22Rv1 (cell line): ENCODE measurements at regions not wholly inside any gene's neighbourhood (a gene's known extent, or its start where the extent isn't known, plus 50 kb on each side); places are given as distances from the start of the nearest gene placed in this dataset.
"Not testable (repeated sequence)": the region's sequence is repeated elsewhere in the genome, so short reads cannot be mapped to it uniquely, and the experiment has no call there.

Source experiments
- H3K27ac ChIP-seq: fragments of 450-650 bp; 2 replicates; pipeline ENCODE4 v1.5.1; 2017
- ZFX ChIP-seq: fragments of 450-650 bp; IDR thresholded peaks from 2 replicates; pipeline ENCODE4 v1.6.1; 2017; ENCODE audit warnings: antibody characterized with exemption, borderline replicate concordance
- TF ChIP-seq, protein P1 (sequence below): fragments of 450-650 bp; IDR thresholded peaks from 2 replicates; pipeline ENCODE4 v1.5.1; 2017; ENCODE audit warnings: mild to moderate bottlenecking

DNA sequence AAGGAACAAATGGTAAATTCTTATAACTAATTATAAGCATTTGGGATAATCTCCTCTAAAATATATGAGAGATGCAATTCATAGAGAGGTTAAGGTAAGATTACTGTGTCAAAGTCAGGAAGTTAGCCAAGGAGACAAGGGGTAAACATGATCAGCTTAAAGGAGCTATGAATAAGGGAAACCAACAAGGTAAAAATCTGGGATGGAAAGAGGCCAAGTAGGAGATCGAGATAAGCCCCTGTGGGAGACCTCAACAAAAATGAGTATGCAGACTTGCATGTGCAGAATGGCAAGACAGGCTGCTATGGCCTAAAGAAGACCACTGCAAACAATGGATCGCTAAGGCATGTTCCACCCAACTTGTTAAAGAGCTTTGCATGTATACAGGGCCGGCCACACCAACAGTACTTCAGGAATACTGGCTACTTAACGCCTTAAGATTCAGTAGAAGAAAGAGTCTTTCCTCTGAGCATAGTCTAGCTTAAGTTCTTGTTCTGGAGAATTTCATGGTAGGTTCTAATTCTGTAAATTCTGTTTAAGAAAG, 738.6 kb downstream of the GALC start:
- no peak overlapping the region for H3K27ac ChIP-seq
- TF ChIP-seq, protein P1, sequence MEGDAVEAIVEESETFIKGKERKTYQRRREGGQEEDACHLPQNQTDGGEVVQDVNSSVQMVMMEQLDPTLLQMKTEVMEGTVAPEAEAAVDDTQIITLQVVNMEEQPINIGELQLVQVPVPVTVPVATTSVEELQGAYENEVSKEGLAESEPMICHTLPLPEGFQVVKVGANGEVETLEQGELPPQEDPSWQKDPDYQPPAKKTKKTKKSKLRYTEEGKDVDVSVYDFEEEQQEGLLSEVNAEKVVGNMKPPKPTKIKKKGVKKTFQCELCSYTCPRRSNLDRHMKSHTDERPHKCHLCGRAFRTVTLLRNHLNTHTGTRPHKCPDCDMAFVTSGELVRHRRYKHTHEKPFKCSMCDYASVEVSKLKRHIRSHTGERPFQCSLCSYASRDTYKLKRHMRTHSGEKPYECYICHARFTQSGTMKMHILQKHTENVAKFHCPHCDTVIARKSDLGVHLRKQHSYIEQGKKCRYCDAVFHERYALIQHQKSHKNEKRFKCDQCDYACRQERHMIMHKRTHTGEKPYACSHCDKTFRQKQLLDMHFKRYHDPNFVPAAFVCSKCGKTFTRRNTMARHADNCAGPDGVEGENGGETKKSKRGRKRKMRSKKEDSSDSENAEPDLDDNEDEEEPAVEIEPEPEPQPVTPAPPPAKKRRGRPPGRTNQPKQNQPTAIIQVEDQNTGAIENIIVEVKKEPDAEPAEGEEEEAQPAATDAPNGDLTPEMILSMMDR = no peak
- TF ChIP-seq ZFX = no peak

DNA sequence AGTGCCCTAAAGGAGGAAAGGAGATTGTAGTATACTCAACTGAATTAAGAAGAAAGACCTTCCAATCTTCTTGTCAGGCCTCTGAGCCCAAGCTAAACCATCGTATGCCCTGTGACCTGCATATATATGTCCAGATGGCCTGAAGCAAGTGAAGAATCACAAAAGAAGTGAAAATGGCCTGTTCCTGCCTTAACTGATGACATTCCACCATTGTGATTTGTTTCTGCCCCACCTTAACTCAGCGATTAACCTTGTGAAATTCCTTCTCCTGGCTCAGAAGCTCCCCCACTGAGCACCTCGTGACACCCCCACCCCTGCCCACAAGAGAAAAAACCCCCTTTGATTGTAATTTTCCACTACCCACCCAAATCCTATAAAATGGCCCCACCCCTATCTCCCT, 739.2 kb downstream of the GALC start:
- not testable (repeated sequence) for H3K27ac ChIP-seq

DNA sequence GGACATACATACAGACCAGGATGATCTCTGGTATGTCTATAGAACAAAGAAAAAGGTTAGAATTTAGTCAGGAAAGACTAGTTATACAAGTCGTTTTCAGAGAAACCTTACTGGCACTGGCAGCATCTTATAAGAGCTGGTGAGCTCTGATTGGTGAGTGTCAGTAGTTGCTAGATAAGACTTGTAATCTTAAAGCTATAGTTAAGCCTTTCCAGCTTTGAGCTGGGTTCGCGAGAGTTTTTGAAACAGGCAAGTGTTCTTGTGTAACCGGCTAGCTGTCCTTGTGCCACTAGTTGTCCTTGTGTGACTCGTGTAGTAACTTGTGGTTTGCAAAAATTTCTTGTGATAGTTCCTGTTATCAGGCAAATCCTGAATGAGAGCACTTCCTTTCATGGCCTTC, 740.9 kb downstream of the GALC start:
- H3K27ac ChIP-seq = no peak overlapping the region
- no peak for TF ChIP-seq ZFX
- TF ChIP-seq, protein P1 = no peak

DNA sequence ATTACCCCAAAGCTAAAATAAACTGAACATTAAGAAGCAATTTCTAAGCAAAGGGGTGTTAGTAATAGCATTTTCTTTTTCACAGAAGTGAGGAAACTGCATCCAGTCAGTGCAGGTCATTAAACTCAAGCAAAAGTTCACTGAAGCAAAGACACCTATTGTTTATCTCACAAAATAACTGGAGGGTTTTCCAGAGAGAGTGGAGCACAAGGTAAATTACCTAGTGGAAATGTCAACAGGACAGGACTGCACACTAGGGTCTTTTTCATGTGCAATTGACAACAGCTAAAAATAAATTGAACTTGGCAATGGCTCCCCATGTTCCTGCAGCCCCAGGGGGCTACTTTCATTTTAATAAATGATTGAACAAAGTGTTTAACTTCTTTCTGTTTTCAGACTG, 742.0 kb downstream of the GALC start:
- H3K27ac ChIP-seq = no peak overlapping the region
- TF ChIP-seq, protein P1 = no peak
- TF ChIP-seq ZFX = no peak

DNA sequence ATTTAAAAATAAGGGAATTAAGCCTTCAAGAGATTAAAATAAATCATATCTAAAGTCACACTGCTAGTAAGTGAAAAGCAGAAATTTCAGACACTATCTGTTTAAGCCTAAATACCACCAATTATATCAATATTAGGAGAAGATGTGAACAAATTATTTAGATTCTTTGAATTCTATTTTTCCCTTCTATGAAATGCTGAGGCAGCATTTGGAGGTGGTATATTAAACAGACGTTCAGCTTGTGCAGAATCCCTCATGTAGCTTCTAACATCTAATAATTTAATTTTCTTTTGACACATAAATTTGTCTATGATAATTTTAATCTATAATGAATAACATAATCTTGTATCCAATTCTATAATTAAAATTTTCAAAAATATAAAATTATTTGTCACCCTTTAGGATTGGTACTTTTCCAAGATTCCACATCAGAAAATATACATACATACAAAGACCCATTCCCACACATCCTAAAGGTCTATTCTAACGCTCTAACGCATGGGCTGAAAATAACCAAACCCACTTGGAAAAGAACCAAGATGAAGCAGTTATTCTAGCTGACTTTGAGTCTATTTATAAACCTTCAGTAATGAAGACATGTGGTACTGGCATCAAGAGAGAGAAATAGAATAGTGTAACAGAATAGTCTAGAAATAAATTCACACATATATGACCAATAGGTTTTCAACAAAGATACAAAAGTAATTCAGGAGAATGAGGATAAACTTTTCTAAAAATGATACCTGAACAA, 751.8 kb downstream of the GALC start:
- no peak for TF ChIP-seq ZFX
- TF ChIP-seq, protein P1 = no peak
- H3K27ac ChIP-seq = no peak overlapping the region

DNA sequence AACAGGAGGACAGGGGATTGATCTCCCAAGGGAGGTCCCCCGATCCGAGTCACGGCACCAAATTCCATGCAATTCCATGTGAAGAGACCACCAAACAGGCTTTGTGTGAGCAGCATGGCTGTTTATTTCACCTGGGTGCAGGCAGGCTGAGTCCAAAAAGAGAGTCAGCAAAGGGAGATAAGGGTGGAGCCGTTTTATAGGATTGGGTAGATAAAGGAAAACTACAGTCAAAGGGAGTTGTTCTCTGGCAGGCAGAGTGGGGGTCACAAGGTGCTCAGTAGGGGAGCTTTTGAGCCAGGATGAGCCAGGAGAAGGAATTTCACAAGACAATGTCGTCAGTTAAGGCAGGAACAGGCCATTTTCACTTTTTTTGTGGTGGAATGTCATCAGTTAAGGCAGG, 752.7 kb downstream of the GALC start:
- not testable (repeated sequence) for H3K27ac ChIP-seq

DNA sequence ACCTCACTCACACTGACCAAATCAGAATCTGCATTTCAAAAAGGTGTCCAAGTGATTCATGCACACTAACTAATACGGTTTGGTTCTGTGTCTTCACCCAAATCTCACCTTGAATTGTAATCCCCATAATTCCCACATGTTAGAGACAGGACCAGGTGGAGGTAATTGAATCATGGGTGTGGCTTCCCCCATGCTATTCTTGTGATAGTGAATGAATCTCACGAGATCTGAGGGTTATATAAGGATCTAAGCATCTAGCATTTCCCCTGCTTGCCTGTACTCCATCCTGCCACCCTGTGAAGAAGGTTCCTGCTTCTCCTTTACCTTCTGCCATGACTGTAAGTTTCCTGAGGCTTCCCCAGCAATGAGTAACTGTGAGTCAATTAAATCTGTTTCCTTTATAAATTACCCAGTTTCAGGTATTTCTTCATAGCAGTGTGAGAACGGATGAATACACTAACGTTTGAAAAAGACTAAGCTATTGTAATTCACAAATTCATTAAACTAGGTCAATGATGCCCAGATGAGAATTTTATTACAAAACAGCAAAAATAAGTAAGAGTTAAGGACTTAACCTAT, 759.1 kb downstream of the GALC start:
- H3K27ac ChIP-seq = no peak overlapping the region
- TF ChIP-seq ZFX = no peak
- TF ChIP-seq, protein P1 = no peak

DNA sequence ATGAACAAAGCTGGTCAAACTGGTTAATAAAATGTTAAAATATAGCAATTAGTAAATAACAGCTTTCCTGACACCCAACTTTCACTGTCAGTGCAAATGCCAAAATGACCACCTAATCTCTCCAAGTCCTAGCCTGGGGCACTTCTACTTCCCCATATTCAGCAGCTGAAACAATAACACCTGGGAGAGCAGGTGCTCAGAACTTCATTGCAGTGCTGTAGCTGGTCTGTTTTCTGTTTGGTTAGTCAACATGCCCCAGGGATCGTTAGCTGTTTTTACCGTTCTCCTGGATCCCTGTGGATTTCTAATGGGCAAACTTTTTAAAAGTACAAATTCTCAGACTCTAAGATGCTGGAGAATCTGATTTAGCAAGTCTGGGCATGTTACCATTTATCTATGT, 759.7 kb downstream of the GALC start:
- no peak overlapping the region for H3K27ac ChIP-seq
- TF ChIP-seq, protein P1 = no peak
- TF ChIP-seq ZFX = no peak
